HFFc6 (cell line): ENCODE measurements at regions not wholly inside any gene's neighbourhood (a gene's known extent, or its start where the extent isn't known, plus 50 kb on each side); places are given as distances from the start of the nearest gene placed in this dataset.

Experiments used
- DNase-seq: peaks from one replicate; pipeline ENCODE4 v3.0.0-alpha.2; 2018
- H3K27ac Mint-ChIP-seq: 2 replicates; pipeline ENCODE4 v1.8.0; 2020; ENCODE audit warnings: mild to moderate bottlenecking, mixed read lengths
- H3K27me3 Mint-ChIP-seq: 2 replicates; pipeline ENCODE4 v1.8.0; 2021; ENCODE audit warnings: mild to moderate bottlenecking, moderate library complexity, mixed read lengths; ENCODE audit not compliant: insufficient read depth
- H3K36me3 Mint-ChIP-seq: 2 replicates; pipeline ENCODE4 v1.8.0; 2021; ENCODE audit warnings: low read depth, mixed read lengths
- H3K4me1 Mint-ChIP-seq: 2 replicates; pipeline ENCODE4 v1.8.0; 2020; ENCODE audit warnings: low read depth, mixed read lengths
- H3K4me3 Mint-ChIP-seq: 2 replicates; pipeline ENCODE4 v1.8.0; 2020; ENCODE audit warnings: mild to moderate bottlenecking, moderate library complexity, mixed read lengths
- H3K9me3 Mint-ChIP-seq: 2 replicates; pipeline ENCODE4 v1.8.0; 2020; ENCODE audit warnings: mild to moderate bottlenecking, mixed read lengths
- TF ChIP-seq, protein P1 (sequence below): fragments of 200-600 bp; sonication (generic); IDR thresholded peaks from 2 replicates; pipeline ENCODE4 v1.5.0; 2021; ENCODE audit warnings: antibody characterized with exemption, mild to moderate bottlenecking

DNA sequence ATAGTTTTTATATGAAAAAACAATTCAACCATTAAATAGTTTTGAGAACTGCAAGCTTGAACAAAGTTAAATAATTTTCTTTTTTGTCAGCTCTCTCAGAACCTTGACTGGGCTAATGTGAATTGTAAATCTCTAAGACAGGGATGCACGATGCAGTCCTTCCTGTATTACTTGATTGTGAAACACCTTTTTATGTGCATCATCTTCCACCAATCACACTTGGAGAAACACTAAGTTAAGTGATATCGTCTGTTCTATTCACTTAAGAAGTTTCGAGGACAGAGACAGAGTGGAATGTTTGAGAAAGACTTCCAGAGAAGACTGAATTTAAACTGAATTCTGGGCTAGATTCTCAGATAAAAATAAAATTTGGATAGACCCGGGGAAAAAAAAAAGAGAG, 238.2 kb downstream of the MREG start:
- TF ChIP-seq, protein P1, sequence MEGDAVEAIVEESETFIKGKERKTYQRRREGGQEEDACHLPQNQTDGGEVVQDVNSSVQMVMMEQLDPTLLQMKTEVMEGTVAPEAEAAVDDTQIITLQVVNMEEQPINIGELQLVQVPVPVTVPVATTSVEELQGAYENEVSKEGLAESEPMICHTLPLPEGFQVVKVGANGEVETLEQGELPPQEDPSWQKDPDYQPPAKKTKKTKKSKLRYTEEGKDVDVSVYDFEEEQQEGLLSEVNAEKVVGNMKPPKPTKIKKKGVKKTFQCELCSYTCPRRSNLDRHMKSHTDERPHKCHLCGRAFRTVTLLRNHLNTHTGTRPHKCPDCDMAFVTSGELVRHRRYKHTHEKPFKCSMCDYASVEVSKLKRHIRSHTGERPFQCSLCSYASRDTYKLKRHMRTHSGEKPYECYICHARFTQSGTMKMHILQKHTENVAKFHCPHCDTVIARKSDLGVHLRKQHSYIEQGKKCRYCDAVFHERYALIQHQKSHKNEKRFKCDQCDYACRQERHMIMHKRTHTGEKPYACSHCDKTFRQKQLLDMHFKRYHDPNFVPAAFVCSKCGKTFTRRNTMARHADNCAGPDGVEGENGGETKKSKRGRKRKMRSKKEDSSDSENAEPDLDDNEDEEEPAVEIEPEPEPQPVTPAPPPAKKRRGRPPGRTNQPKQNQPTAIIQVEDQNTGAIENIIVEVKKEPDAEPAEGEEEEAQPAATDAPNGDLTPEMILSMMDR = no peak
- DNase-seq = no peak
- Mint-ChIP-seq H3K4me1 (peaks cover 39% of the 10 kb centered on the region), H3K9me3 (no peaks in the 10 kb centered on the region), H3K27me3 (peaks cover 3% of the 10 kb centered on the region; the same call in 1 of the 2 replicates), H3K36me3 (no peaks in the 10 kb centered on the region), H3K27ac (no peak overlapping the region), H3K4me3 (no peak overlapping the region)

DNA sequence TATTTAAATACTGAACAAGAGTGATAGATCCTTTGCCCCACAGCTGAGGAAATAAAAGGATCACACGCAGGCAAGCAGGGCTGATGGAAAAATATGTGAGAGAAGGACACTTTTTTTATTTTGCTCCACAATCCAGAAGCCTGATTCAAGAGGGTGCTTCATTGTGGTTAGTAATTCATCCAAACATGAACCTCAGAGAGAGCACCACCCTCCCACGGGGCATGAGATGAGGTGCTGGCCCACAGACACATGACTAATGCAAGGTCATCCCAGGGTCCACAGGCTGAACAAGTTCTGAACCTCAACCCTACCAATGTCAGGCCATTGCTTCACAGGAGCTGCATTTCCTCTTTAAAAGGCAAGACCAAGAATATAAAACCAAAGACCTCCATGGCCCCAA, 239.6 kb downstream of the MREG start:
- TF ChIP-seq, protein P1 = no peak
- Mint-ChIP-seq H3K27me3 (peaks cover 3% of the 10 kb centered on the region; the same call in 1 of the 2 replicates), H3K4me3 (peak overlapping the region; percentile 55; the same call in 1 of the 2 replicates), H3K4me1 (peaks cover 44% of the 10 kb centered on the region), H3K36me3 (peaks cover 5% of the 10 kb centered on the region), H3K9me3 (no peaks in the 10 kb centered on the region), H3K27ac (peak overlapping the region; percentile 85)
- DNase-seq = peak; percentile 83

DNA sequence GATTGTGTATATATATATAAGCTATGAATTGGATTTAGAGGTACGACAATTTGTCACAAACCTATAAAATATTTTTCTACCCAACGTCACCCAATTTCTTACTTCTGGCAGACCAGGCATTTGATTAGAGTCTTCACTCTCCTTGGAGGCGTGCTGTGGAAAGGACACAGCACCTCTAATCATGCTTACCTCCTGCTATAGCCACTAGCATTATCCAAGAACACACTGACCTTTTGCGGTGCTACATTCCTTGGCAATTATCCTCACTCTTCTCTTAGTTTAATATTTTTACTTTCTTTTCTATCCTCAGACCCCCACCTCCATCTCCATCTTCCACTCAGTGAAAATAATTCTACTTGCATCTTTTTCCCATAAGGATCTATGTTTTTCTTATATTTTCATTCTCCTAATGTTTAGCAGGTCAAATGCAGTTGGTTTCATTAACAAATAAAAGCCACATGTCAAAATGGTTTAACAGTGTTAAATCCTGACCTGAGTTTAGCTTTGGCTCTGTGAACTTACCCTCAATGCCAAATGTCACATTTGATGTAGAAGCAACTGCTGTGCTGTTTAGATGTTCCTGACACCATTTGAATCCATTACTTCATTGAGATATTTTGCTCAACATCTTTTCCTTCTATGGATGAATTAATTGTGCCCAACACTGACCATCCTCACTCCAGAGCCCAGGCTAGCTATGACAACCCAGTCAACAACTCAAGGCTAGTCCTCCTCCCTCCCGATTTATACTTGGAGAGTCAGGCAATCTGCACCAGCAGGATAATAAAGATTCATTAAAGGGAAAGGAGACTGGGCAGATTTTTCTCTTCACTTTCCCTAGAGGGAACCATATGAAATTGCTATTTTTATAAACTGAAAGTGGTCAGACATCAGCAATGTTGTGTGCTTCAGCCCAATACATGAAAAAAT, 240.5 kb downstream of the MREG start:
- peaks cover 50% of the 10 kb centered on the region for H3K4me1 Mint-ChIP-seq
- H3K27me3 Mint-ChIP-seq = peaks cover 2% of the 10 kb centered on the region; the same call in 1 of the 2 replicates
- H3K36me3 Mint-ChIP-seq = peaks cover 12% of the 10 kb centered on the region
- DNase-seq = peak; percentile 3
- peak overlapping the region; percentile 85 for H3K27ac Mint-ChIP-seq
- peak overlapping the region; percentile 55 for H3K4me3 Mint-ChIP-seq
- H3K9me3 Mint-ChIP-seq = peaks cover 5% of the 10 kb centered on the region; the same call in 1 of the 2 replicates
- TF ChIP-seq, protein P1 = 0 out of 2 replicates have a peak, but pooled peaks have one; percentile 6

DNA sequence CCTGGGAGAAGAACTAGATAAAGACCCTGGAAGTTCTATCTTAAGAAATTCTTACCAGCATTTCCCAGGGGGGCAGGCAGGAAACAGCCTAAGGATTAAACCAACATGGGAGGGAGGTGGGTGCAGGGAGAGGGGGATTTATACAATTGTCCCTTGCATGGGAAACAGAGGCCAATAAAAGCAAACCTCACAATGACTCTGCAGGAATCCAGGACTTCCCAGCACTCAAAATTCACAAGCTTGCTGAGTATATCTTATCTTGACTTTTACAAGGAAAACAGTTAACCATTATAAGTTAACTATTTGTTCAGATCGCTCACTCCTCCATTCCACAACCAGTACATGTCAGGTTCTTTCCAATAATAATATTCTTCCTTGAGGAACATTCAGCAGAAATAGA, 241.3 kb downstream of the MREG start:
- Mint-ChIP-seq H3K4me1 (peaks cover 50% of the 10 kb centered on the region), H3K36me3 (peaks cover 20% of the 10 kb centered on the region), H3K4me3 (no peak overlapping the region), H3K9me3 (peaks cover 13% of the 10 kb centered on the region), H3K27ac (peak overlapping the region; percentile 42; the same call in 1 of the 2 replicates), H3K27me3 (no peaks in the 10 kb centered on the region)
- TF ChIP-seq, protein P1 = no peak
- DNase-seq = no peak

DNA sequence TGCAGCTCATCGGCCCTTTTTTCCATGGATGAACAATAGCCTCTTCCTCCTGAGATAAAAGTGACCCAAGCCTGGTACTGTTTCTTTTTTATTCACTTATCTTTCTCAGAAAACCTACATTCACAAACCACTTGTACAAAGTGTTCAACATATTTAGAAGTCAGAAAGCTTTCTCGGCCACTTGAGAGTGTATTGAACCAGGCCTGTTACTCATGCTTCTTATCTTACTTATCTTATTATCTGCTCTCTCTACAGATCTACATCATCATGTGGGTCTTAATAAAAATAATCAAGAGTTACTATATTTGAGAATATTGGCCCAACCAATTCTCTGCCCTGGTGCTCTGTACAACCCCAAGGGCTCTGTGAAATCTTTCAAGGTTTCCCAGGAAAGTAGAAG, 242.1 kb downstream of the MREG start:
- Mint-ChIP-seq H3K36me3 (peaks cover 20% of the 10 kb centered on the region), H3K4me1 (peaks cover 50% of the 10 kb centered on the region), H3K9me3 (peaks cover 13% of the 10 kb centered on the region), H3K27ac (peak overlapping the region; percentile 42), H3K4me3 (no peak overlapping the region), H3K27me3 (no peaks in the 10 kb centered on the region)
- no peak for DNase-seq
- TF ChIP-seq, protein P1 = no peak
